ENCODE measurements at regions not wholly inside any gene's neighbourhood (a gene's known extent, or its start where the extent isn't known, plus 50 kb on each side); places are given as distances from the start of the nearest gene placed in this dataset.

GRCh38 chr2:217709478-217710210 lies 293.2 kb downstream of the TNS1 start:
- no peak overlapping the region for H3K4me3 ChIP-seq (ENCODE audit: low read depth, low read length)
- POLR2A ChIA-PET = interaction anchor here (0.5 to 1.4 kb wide), 6 partner anchors 15 to 1016 kb away, joined by 4 to 7 read pairs (median 6); no protein-coding TSS in a partner anchor
- TF ChIP-seq CTCF (IDR thresholded peaks at IDR 0.05; ENCODE audit: insufficient read depth, low read depth, low read length) = no peak
- CTCF ChIA-PET = interaction anchor here (0.8 to 8.8 kb wide), 7 partner anchors 14 to 1013 kb away, joined by 3 to 123 read pairs (median 4); no protein-coding TSS in a partner anchor
- H3K27me3 ChIP-seq (ENCODE audit: control insufficient read depth, insufficient read depth, low read length) = no peaks in the 10 kb centered on the region
- no peaks in the 10 kb centered on the region for H3K36me3 ChIP-seq (ENCODE audit: control insufficient read depth, insufficient read depth, low read length)
- DNase-seq (ENCODE audit: low read depth) = no peak

GRCh38 chr2:217707131-217707611 lies 295.6 kb downstream of the TNS1 start:
- POLR2A ChIA-PET = no interaction called here

GRCh38 chr2:217706513-217706912 lies 296.3 kb downstream of the TNS1 start:
- TF ChIP-seq CTCF (IDR thresholded peaks at IDR 0.05; ENCODE audit: insufficient read depth, low read depth, low read length) = no peak
- no peak for DNase-seq (ENCODE audit: low read depth)
- H3K4me3 ChIP-seq (ENCODE audit: low read depth, low read length) = no peak overlapping the region
- H3K27me3 ChIP-seq (ENCODE audit: control insufficient read depth, insufficient read depth, low read length) = no peaks in the 10 kb centered on the region
- no peaks in the 10 kb centered on the region for H3K36me3 ChIP-seq (ENCODE audit: control insufficient read depth, insufficient read depth, low read length)
- POLR2A ChIA-PET = no interaction called here
- CTCF ChIA-PET = interaction anchor here (0.8 to 2.6 kb wide), 3 partner anchors 14 to 72 kb away, joined by 3 to 10 read pairs (median 3); no protein-coding TSS in a partner anchor

More at GRCh38 chr2:217707131-217707611, 295.6 kb downstream of the TNS1 start:
- CTCF ChIA-PET = interaction anchor here (0.7 to 2.6 kb wide), 5 partner anchors 15 to 552 kb away, joined by 3 to 10 read pairs (median 3); no protein-coding TSS in a partner anchor
- peak; percentile 24 for DNase-seq (ENCODE audit: low read depth)
- H3K4me3 ChIP-seq (ENCODE audit: low read depth, low read length) = no peak overlapping the region
- no peaks in the 10 kb centered on the region for H3K36me3 ChIP-seq (ENCODE audit: control insufficient read depth, insufficient read depth, low read length)
- TF ChIP-seq CTCF (IDR thresholded peaks at IDR 0.05; ENCODE audit: insufficient read depth, low read depth, low read length) = no peak
- no peaks in the 10 kb centered on the region for H3K27me3 ChIP-seq (ENCODE audit: control insufficient read depth, insufficient read depth, low read length)

- DNase-seq (ENCODE audit: low read depth) = no peak
- POLR2A ChIA-PET = no interaction called here
- CTCF ChIA-PET = interaction anchor here (0.7 to 2.6 kb wide), 3 partner anchors 55 to 491 kb away, joined by 3 to 10 read pairs (median 3); no protein-coding TSS in a partner anchor
- no peaks in the 10 kb centered on the region for H3K27me3 ChIP-seq (ENCODE audit: control insufficient read depth, insufficient read depth, low read length)
- no peak for TF ChIP-seq CTCF (IDR thresholded peaks at IDR 0.05; ENCODE audit: insufficient read depth, low read depth, low read length)
- H3K36me3 ChIP-seq (ENCODE audit: control insufficient read depth, insufficient read depth, low read length) = no peaks in the 10 kb centered on the region
- no peak overlapping the region for H3K4me3 ChIP-seq (ENCODE audit: low read depth, low read length)
Observed at GRCh38 chr2:217706095-217706494, 296.7 kb downstream of the TNS1 start.

- ChIA-PET POLR2A (no interaction called here), CTCF (interaction anchor here (0.7 to 2.6 kb wide), 2 partner anchors 55 to 490 kb away, joined by 3 to 10 read pairs; no protein-coding TSS in a partner anchor)
- H3K27me3 ChIP-seq (ENCODE audit: control insufficient read depth, insufficient read depth, low read length) = no peaks in the 10 kb centered on the region
- H3K4me3 ChIP-seq (ENCODE audit: low read depth, low read length) = no peak overlapping the region
- TF ChIP-seq CTCF (IDR thresholded peaks at IDR 0.05; ENCODE audit: insufficient read depth, low read depth, low read length) = no peak
- no peaks in the 10 kb centered on the region for H3K36me3 ChIP-seq (ENCODE audit: control insufficient read depth, insufficient read depth, low read length)
- DNase-seq (ENCODE audit: low read depth) = no peak
Observed at GRCh38 chr2:217705461-217705860, 297.3 kb downstream of the TNS1 start.

All from BJ (cell line).